Activated T-helper 1 cell treated with anti-CD3 and anti-CD28 coated beads, Interleukin-12 subunit alpha, Interleukin-12 subunit beta, Interleukin-2, Interleukin-4 antibody, amounts not matched to agents 30 ng/mL and 10 ng/mL and 1 ng/mL, durations not matched to agents 14 hours and 24 hours and 36 hours (primary cell): ENCODE measurements at regions not wholly inside any gene's neighbourhood (a gene's known extent, or its start where the extent isn't known, plus 50 kb on each side); places are given as distances from the start of the nearest gene placed in this dataset.

Source experiments
- DNase-seq: peaks from one replicate; pipeline ENCODE4 v3.0.0; 2021; ENCODE audit warnings: low spot score
- H3K27ac Mint-ChIP-seq: one replicate; pipeline ENCODE4 v1.8.0; 2021; ENCODE audit warnings: mild to moderate bottlenecking, mixed read lengths
- H3K27me3 Mint-ChIP-seq: one replicate; pipeline ENCODE4 v1.8.0; 2022; ENCODE audit warnings: mild to moderate bottlenecking, moderate library complexity, mixed read lengths; ENCODE audit not compliant: insufficient read depth
- H3K36me3 Mint-ChIP-seq: one replicate; pipeline ENCODE4 v1.8.0; 2021; ENCODE audit warnings: low read depth, mixed read lengths
- H3K4me1 Mint-ChIP-seq: one replicate; pipeline ENCODE4 v1.8.0; 2021; ENCODE audit warnings: low read depth, mixed read lengths
- H3K4me3 Mint-ChIP-seq: one replicate; pipeline ENCODE4 v1.8.0; 2021; ENCODE audit warnings: mild to moderate bottlenecking, moderate library complexity, mixed read lengths
- H3K9me3 Mint-ChIP-seq: one replicate; pipeline ENCODE4 v1.8.0; 2021; ENCODE audit warnings: mixed read lengths
- intact Hi-C: fragments of 100-400 bp; cut with micrococcal nuclease; formaldehyde crosslinking; loops from one replicate; pipeline ENCODE4 v1.15.1; 2024

DNA sequence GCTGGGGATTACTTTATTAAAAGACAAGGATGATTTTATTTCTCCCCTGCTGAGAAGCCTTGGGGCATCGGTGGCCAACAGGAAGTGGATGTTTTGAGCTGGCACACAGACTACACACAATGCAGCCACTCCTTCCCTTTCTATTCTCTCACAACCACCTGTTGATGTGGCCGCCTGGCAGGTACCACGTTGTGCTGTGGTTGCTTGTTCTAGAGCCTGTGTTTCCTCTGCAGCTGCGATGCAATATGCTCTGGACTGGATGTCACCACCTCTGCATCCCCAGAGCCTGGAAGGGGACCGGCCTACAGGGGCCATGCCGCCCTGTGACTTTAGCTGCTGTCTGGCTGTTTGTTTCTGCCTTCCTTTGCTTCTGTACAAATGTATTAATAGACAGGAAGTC, 195.7 kb upstream of the CELF2 start:
- peaks cover 4% of the 10 kb centered on the region for H3K9me3 Mint-ChIP-seq
- peaks cover 2% of the 10 kb centered on the region for H3K27me3 Mint-ChIP-seq
- no peaks in the 10 kb centered on the region for H3K4me1 Mint-ChIP-seq
- DNase-seq, result no peak
- H3K36me3 Mint-ChIP-seq, result no peaks in the 10 kb centered on the region
- intact Hi-C loops, result no loop called here
- no peak overlapping the region for H3K4me3 Mint-ChIP-seq
- no peak overlapping the region for H3K27ac Mint-ChIP-seq

DNA sequence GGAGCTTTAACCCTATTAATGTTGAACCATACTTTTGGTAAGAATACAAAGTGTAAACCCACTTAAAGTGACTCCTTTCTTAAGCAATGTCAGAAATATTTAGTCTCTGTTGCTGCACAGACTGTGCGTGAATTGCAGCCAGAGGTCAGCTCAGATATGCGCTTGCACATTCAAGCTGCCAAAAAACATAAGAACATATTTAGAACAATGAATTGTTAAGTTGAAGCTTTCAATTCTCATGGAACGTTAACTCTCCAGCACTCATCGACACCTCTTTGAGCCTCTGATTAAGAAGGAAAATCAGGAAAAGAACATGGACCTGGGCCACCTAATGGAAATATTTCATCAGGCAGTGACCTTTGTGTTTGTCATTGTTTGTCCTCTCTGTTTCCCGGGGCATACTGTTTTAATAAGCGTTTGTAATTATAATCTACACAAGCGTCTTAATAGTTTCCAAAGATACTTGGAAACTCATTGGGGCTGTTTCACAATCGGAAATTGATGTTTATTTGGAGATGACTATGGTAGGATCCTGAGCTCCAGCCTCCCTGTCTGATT, 193.0 kb upstream of the CELF2 start:
- Mint-ChIP-seq H3K27me3 (peaks cover 2% of the 10 kb centered on the region), H3K36me3 (no peaks in the 10 kb centered on the region), H3K4me1 (no peaks in the 10 kb centered on the region), H3K9me3 (no peaks in the 10 kb centered on the region), H3K27ac (no peak overlapping the region), H3K4me3 (no peak overlapping the region)
- intact Hi-C loops, result no loop called here
- DNase-seq, result no peak

DNA sequence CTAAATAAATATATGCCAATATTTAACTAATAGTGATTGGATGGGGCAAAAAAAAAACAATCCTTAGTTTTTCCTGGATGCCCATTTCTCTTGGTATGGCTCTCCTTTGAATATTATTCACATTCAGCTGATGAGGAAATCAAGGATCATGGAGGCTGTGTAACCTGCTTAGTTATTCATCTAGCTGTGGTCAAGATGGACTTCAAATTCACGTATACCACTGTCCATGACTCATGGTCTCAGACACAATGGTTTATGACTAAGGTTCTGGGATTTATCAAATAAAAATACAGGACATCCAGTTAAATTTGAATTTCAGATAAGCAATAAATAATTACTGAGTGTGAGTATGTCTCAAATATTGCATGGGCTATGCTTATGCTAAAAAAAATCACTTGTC, 191.5 kb upstream of the CELF2 start:
- no peaks in the 10 kb centered on the region for H3K4me1 Mint-ChIP-seq
- H3K9me3 Mint-ChIP-seq, result no peaks in the 10 kb centered on the region
- no peak overlapping the region for H3K27ac Mint-ChIP-seq
- H3K4me3 Mint-ChIP-seq, result no peak overlapping the region
- DNase-seq, result no peak
- H3K36me3 Mint-ChIP-seq, result no peaks in the 10 kb centered on the region
- intact Hi-C loops, result no loop called here
- H3K27me3 Mint-ChIP-seq, result peaks cover 5% of the 10 kb centered on the region

DNA sequence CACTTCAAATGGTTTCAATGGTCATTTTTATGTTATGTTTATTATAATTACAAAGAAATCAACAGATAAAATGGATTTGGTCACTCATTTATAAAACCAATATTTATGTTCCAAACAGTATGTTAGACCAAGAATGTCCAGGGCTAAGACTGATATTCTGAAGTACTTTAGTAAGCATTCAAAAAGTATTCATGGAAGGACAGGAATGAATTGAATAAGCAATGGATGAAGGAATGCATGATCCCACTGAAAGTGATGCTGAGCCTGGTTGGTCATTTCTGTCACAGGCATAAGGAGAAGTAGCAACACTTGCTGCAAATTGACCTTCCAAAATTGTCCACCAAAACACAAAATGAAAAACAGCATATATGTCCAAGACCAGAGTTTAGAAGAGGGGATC, 189.0 kb upstream of the CELF2 start:
- Mint-ChIP-seq H3K36me3 (no peaks in the 10 kb centered on the region), H3K27me3 (peaks cover 5% of the 10 kb centered on the region), H3K4me3 (no peak overlapping the region), H3K4me1 (no peaks in the 10 kb centered on the region), H3K9me3 (no peaks in the 10 kb centered on the region), H3K27ac (no peak overlapping the region)
- intact Hi-C loops, result no loop called here
- no peak for DNase-seq

DNA sequence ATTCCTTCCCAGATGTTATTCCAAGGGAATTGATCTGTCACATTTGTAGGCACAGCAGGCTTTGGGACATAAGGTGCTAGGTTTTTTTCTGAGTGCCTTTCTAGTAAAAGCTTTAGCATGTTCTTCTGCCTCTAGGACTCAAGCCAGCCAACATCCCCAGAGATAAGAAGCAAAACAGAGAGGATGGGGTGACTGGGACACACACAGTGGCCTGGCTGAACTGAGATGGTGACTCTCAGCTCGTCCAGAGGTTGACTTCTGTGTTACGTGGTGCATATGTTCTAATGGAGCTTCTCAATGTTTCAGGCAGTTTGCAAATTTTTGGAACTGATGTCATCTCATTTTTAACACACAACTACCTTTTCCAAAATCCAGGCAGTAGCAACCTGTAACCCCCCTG, 188.1 kb upstream of the CELF2 start:
- no peaks in the 10 kb centered on the region for H3K36me3 Mint-ChIP-seq
- no peaks in the 10 kb centered on the region for H3K4me1 Mint-ChIP-seq
- DNase-seq, result no peak
- intact Hi-C loops, result no loop called here
- no peak overlapping the region for H3K4me3 Mint-ChIP-seq
- no peak overlapping the region for H3K27ac Mint-ChIP-seq
- H3K27me3 Mint-ChIP-seq, result peaks cover 5% of the 10 kb centered on the region
- H3K9me3 Mint-ChIP-seq, result no peaks in the 10 kb centered on the region

DNA sequence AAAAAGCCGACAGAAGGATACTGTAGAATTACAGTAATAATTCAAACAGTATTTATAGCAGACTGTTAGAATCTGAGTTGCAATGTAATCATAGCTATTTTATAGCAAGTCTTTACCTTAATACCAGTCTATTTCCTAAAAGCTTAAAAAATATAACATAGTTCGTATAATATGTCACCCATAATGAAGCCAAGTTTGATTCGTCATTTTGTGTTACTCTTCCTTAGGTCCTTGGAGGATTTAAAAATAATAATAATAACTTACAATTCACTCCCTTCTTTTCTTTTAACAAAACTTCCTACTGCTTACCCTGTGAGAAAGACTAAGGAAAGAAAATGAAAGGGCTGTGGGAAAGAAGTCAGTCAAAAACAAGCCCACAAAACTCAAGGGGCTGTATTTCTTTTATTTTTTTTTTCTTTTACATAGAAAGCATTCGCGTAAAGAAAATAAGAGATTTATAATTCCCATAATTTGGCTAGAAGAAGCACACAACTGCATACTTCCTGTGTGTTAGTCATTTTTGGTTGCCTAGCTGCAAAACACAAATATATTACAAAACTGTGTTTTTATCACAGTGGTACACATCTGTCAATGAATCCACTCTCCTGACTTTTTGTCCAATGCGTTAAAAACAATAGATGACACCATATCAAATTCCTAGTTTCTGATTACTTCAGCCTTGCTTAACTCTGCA, 187.2 kb upstream of the CELF2 start:
- Mint-ChIP-seq H3K27me3 (peaks cover 5% of the 10 kb centered on the region), H3K36me3 (no peaks in the 10 kb centered on the region), H3K4me1 (no peaks in the 10 kb centered on the region), H3K4me3 (no peak overlapping the region), H3K27ac (no peak overlapping the region), H3K9me3 (no peaks in the 10 kb centered on the region)
- no peak for DNase-seq
- intact Hi-C loops, result no loop called here

DNA sequence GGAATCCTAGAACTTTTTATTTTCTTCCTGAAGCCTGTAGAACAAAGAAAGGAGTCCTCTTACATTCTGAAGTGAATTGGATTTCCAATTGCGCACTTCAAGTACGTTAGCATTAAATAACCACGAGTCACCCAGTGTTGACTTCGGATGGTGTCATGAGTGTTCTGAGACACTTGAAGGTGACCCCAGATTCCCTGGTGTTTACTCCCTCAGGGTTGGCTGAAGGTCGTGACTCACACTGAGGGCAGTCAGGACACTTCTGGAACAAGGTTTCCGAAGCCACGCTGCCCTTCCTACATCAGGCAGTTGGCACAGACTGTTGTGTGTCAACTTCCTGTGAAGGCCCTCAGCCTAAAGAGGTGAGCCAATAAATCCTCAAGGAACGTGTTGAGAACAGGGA, 186.6 kb upstream of the CELF2 start:
- Mint-ChIP-seq H3K36me3 (no peaks in the 10 kb centered on the region), H3K27ac (no peak overlapping the region), H3K4me3 (no peak overlapping the region), H3K27me3 (peaks cover 5% of the 10 kb centered on the region), H3K9me3 (no peaks in the 10 kb centered on the region), H3K4me1 (no peaks in the 10 kb centered on the region)
- no peak for DNase-seq
- intact Hi-C loops, result no loop called here

DNA sequence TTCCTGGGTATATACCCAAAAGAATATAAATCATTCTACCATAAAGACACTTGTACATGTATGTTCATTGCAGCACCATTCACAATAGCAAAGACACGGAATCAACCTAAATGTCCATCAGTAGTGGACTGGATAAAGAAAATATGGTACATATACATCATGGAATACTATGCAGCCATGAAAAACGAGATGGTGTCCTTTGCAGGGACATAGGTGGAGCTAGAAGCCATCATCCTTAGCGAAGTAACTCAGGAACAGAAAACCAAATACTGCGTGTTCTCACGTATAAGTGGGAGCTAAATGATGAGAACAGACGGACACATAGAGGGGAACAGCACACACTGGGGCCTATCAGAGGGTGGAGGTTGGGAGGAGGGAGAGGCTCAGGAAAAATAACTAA, 183.7 kb upstream of the CELF2 start:
- no peak overlapping the region for H3K27ac Mint-ChIP-seq
- H3K36me3 Mint-ChIP-seq, result no peaks in the 10 kb centered on the region
- intact Hi-C loops, result no loop called here
- no peak for DNase-seq
- H3K4me1 Mint-ChIP-seq, result no peaks in the 10 kb centered on the region
- H3K9me3 Mint-ChIP-seq, result no peaks in the 10 kb centered on the region
- H3K27me3 Mint-ChIP-seq, result peaks cover 3% of the 10 kb centered on the region
- H3K4me3 Mint-ChIP-seq, result no peak overlapping the region

DNA sequence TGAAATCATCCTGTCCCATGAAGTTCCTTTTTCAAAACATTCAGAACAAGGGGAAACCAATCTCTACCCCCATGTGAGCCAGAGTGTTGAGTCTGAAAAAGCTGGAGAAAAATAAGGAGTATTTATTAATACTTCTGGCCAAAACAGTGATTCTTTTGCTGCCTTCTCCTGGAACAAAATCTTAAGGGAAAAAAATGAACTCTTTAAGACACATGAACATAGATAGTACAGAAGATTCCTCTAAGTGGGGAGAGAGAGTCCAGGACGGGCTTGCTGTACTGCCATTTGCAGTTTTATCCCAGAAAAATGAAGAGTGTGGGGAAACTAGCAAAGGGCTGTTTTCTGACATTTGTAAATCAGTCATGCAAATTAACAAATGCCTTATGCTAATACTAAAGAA, 173.4 kb upstream of the CELF2 start:
- H3K27ac Mint-ChIP-seq, result no peak overlapping the region
- no peaks in the 10 kb centered on the region for H3K4me1 Mint-ChIP-seq
- H3K36me3 Mint-ChIP-seq, result no peaks in the 10 kb centered on the region
- no peak for DNase-seq
- H3K27me3 Mint-ChIP-seq, result peaks cover 22% of the 10 kb centered on the region
- no peak overlapping the region for H3K4me3 Mint-ChIP-seq
- intact Hi-C loops, result no loop called here
- H3K9me3 Mint-ChIP-seq, result peaks cover 9% of the 10 kb centered on the region

DNA sequence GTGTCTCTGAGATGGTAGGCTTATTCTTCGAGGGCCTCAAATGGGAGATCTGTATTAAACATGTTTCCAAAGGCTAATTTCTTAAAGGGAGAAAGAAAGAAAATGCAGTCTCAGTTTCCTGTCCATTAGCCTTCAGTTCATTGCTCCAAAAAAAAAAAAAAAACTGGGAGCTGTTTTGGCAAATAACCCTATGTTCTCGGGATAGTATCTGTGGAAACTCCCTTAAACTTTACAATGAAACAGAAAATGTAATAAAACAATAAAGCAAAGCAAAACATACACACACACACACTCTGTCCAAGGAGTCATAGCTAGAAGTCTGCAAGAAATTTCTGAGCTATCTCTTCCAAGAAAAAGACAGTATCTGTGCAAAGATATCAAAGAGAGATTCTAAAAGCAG, 172.5 kb upstream of the CELF2 start:
- no peak for DNase-seq
- H3K4me1 Mint-ChIP-seq, result no peaks in the 10 kb centered on the region
- no peak overlapping the region for H3K27ac Mint-ChIP-seq
- H3K9me3 Mint-ChIP-seq, result no peaks in the 10 kb centered on the region
- intact Hi-C loops, result no loop called here
- H3K4me3 Mint-ChIP-seq, result no peak overlapping the region
- no peaks in the 10 kb centered on the region for H3K36me3 Mint-ChIP-seq
- H3K27me3 Mint-ChIP-seq, result peaks cover 22% of the 10 kb centered on the region

DNA sequence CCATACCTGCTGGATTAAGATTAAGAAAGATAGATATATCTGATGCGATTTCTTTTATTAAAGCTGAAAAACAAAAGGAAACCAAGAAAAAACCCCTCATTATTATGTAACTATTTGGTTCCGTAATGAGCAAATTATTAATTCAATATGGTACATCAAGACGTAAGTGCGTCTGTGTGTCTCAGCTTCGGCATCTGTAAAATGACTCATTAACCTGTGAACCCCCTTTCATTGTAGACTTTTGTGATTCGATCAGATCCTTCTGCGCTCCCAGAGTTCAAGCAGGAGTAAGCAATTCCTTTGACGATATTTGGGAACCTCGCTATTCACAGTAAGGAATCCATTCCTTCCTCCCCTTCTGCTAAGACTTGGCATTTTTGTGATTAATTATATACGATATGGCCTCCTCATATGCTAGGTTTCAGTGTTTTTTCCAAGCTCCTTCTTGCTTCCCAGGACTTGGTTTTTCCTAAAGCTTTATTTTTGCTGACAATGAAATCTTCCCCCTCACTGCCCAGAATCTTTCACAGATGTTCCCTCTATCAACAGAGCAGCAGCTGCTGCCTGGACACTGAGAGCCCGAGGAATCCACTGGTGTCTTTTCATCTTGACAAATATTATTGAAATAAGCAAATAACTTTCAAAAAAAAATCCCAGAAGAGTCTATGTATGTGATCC, 171.7 kb upstream of the CELF2 start:
- Mint-ChIP-seq H3K27ac (no peak overlapping the region), H3K27me3 (peaks cover 24% of the 10 kb centered on the region), H3K9me3 (no peaks in the 10 kb centered on the region), H3K36me3 (no peaks in the 10 kb centered on the region), H3K4me1 (no peaks in the 10 kb centered on the region), H3K4me3 (no peak overlapping the region)
- intact Hi-C loops, result no loop called here
- no peak for DNase-seq

DNA sequence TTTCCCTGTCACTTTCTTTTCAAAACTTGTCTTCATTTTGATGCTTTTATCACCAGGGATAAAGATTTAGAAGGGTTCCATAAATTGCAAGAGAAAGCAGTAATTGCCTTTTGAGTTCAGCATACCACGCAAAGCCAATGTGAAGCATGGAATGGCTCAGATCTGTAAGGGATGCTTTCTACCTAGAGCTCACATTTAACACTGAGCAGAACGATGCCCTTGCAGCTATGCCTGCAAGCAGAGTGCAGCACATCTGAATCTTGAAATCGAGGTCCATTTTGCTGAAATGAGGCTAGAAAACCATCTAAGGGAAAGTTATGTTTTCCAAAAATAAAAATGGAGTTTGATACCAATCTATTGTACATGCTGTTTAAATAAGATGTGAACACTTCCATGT, 171.2 kb upstream of the CELF2 start:
- no peaks in the 10 kb centered on the region for H3K36me3 Mint-ChIP-seq
- H3K4me1 Mint-ChIP-seq, result no peaks in the 10 kb centered on the region
- no peak overlapping the region for H3K27ac Mint-ChIP-seq
- intact Hi-C loops, result no loop called here
- no peak for DNase-seq
- H3K27me3 Mint-ChIP-seq, result peaks cover 24% of the 10 kb centered on the region
- H3K9me3 Mint-ChIP-seq, result no peaks in the 10 kb centered on the region
- no peak overlapping the region for H3K4me3 Mint-ChIP-seq

DNA sequence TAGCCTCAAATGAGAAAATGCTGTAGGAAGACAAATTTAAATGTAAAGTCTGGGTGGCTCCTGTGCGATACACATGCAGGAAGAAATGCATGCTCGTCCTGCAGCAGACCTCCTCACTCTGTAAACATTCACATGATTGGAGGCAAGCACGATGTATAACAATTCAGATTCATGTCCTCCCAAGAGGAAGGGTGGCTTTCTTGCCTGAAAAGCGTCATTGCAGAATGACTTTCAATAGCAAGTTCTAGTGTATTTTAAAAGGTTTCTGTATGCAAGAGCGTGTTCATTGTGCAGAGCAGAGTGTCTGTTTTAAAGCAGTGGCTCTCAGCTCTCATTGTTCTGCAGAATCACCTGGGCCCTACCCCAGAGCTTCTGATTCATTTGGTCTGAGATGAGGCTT, 170.3 kb upstream of the CELF2 start:
- intact Hi-C loops, result no loop called here
- Mint-ChIP-seq H3K4me3 (no peak overlapping the region), H3K27ac (no peak overlapping the region), H3K27me3 (peaks cover 27% of the 10 kb centered on the region), H3K4me1 (no peaks in the 10 kb centered on the region), H3K36me3 (no peaks in the 10 kb centered on the region), H3K9me3 (no peaks in the 10 kb centered on the region)
- no peak for DNase-seq
